ENCODE measurements at regions not wholly inside any gene's neighbourhood (a gene's known extent, or its start where the extent isn't known, plus 50 kb on each side); places are given as distances from the start of the nearest gene placed in this dataset.

GRCh38 chr5:165887147-165887546, 2381.7 kb downstream of the MAT2B start:
- Histone ChIP-seq H3K4me2 (ENCODE audit: low read depth, low read length, poor library complexity, severe bottlenecking) (no peak overlapping the region), H3K27ac (ENCODE audit: low read depth, low read length) (no peak overlapping the region), H3K36me3 (ENCODE audit: low read length) (no peaks in the 10 kb centered on the region), H2AFZ (ENCODE audit: low read depth, low read length, severe bottlenecking) (no peak overlapping the region), H3K27me3 (ENCODE audit: low read length) (no peaks in the 10 kb centered on the region), H3K4me3 (ENCODE audit: insufficient read depth, low read length, poor library complexity, severe bottlenecking) (no peak overlapping the region), H3K9ac (ENCODE audit: low read length) (no peak overlapping the region), H4K20me1 (ENCODE audit: low read depth, low read length) (no peaks in the 10 kb centered on the region), H3K9me2 (replicated peaks; ENCODE audit: insufficient read depth, low read length) (no peaks in the 10 kb centered on the region), H3K9me3 (ENCODE audit: insufficient read depth, low read length) (no peaks in the 10 kb centered on the region), H3K79me2 (ENCODE audit: insufficient read depth, low read length) (no peaks in the 10 kb centered on the region), H3F3A (ENCODE audit: insufficient read depth) (no peaks in the 10 kb centered on the region)
- no peak for TF ChIP-seq EZH2phosphoT487 (conservative IDR thresholded peaks at IDR 0.05; ENCODE audit: low read length)
- no peak for TF ChIP-seq CTCF (IDR thresholded peaks at IDR 0.05; ENCODE audit: insufficient read depth, low read length, poor library complexity, severe bottlenecking)

- Histone ChIP-seq H3K79me2 (ENCODE audit: insufficient read depth, low read length) (no peaks in the 10 kb centered on the region), H3K4me2 (ENCODE audit: low read depth, low read length, poor library complexity, severe bottlenecking) (no peak overlapping the region), H3K27ac (ENCODE audit: low read depth, low read length) (no peak overlapping the region), H2AFZ (ENCODE audit: low read depth, low read length, severe bottlenecking) (no peak overlapping the region), H3K4me3 (ENCODE audit: insufficient read depth, low read length, poor library complexity, severe bottlenecking) (no peak overlapping the region), H4K20me1 (ENCODE audit: low read depth, low read length) (no peaks in the 10 kb centered on the region), H3K9me3 (ENCODE audit: insufficient read depth, low read length) (no peaks in the 10 kb centered on the region), H3K36me3 (ENCODE audit: low read length) (no peaks in the 10 kb centered on the region), H3F3A (ENCODE audit: insufficient read depth) (no peaks in the 10 kb centered on the region), H3K9ac (ENCODE audit: low read length) (no peak overlapping the region), H3K9me2 (replicated peaks; ENCODE audit: insufficient read depth, low read length) (no peaks in the 10 kb centered on the region), H3K27me3 (ENCODE audit: low read length) (no peaks in the 10 kb centered on the region; the same call in 1 of the 2 replicates)
- TF ChIP-seq EZH2phosphoT487 (conservative IDR thresholded peaks at IDR 0.05; ENCODE audit: low read length): no peak
- TF ChIP-seq CTCF (IDR thresholded peaks at IDR 0.05; ENCODE audit: insufficient read depth, low read length, poor library complexity, severe bottlenecking): no peak
Observed at GRCh38 chr5:165892383-165892782, 2387.0 kb downstream of the MAT2B start.

- Histone ChIP-seq H3K9me2 (replicated peaks; ENCODE audit: insufficient read depth, low read length) (no peaks in the 10 kb centered on the region), H3K9ac (ENCODE audit: low read length) (no peak overlapping the region), H3K79me2 (ENCODE audit: insufficient read depth, low read length) (no peaks in the 10 kb centered on the region), H3F3A (ENCODE audit: insufficient read depth) (no peaks in the 10 kb centered on the region), H3K4me2 (ENCODE audit: low read depth, low read length, poor library complexity, severe bottlenecking) (no peak overlapping the region), H3K27ac (ENCODE audit: low read depth, low read length) (no peak overlapping the region), H4K20me1 (ENCODE audit: low read depth, low read length) (no peaks in the 10 kb centered on the region), H2AFZ (ENCODE audit: low read depth, low read length, severe bottlenecking) (no peak overlapping the region), H3K27me3 (ENCODE audit: low read length) (no peaks in the 10 kb centered on the region; the same call in 1 of the 2 replicates), H3K36me3 (ENCODE audit: low read length) (no peaks in the 10 kb centered on the region), H3K9me3 (ENCODE audit: insufficient read depth, low read length) (no peaks in the 10 kb centered on the region), H3K4me3 (ENCODE audit: insufficient read depth, low read length, poor library complexity, severe bottlenecking) (no peak overlapping the region)
- no peak for TF ChIP-seq EZH2phosphoT487 (conservative IDR thresholded peaks at IDR 0.05; ENCODE audit: low read length)
- TF ChIP-seq CTCF (IDR thresholded peaks at IDR 0.05; ENCODE audit: insufficient read depth, low read length, poor library complexity, severe bottlenecking): no peak
Observed at GRCh38 chr5:165894916-165895315, 2389.5 kb downstream of the MAT2B start.

Measured in SU-DHL-6 (cell line).